Coronary artery (tissue), 2 donors: ENCODE measurements at regions not wholly inside any gene's neighbourhood (a gene's known extent, or its start where the extent isn't known, plus 50 kb on each side); places are given as distances from the start of the nearest gene placed in this dataset.

Experiments used
- DNase-seq: peaks from one replicate; pipeline ENCODE4 v3.0.0-alpha.2; 2017; ENCODE audit warnings: low spot score
- H3K27ac ChIP-seq, 2 donors: fragments of 200-600 bp; sonication (generic); one replicate each; pipeline ENCODE4 v1.5.1; 2016 to 2019
- H3K4me3 ChIP-seq: fragments of 200-600 bp; sonication (generic); 2 replicates; pipeline ENCODE4 v1.5.1; 2016; ENCODE audit warnings: mild to moderate bottlenecking, moderate library complexity
- CTCF ChIP-seq: fragments of 200-600 bp; sonication (generic); IDR thresholded peaks from one replicate; pipeline ENCODE4 v1.5.1; 2019; ENCODE audit warnings: antibody characterized with exemption

DNA sequence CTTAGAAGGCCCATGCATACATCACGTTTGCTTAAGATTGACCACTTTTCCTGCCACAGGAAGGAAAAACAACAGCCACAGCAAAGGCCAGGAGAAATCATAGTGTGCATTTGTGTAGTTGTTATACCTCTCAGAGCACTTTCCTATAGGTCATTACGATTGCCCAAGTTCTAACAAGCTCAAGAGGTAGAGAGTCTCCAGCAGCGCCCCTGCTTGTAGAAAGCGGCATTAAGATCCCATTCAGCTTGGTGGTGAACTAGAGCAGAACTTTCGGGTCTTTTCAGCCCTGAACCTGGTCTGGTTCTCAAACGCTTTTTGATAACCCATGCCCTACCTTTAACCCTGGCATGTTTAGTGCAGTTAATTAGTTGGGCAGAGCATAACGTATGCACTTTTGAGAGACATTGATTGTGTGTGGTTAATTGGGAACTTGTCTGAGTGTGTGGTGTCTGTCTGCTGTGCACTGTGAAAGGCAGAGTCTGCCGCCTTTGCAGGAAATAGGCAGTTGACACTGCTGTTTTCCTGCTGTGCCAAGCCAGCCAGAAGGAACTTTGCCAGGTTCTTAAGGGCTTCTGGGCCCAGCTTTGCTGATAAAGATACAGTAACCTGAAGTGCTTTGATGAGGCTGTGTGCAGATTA, 109.9 kb upstream of the CLMP start:
- no peak overlapping the region for H3K27ac ChIP-seq
- no peak overlapping the region for H3K4me3 ChIP-seq
- no peak for DNase-seq
- no peak for TF ChIP-seq CTCF

DNA sequence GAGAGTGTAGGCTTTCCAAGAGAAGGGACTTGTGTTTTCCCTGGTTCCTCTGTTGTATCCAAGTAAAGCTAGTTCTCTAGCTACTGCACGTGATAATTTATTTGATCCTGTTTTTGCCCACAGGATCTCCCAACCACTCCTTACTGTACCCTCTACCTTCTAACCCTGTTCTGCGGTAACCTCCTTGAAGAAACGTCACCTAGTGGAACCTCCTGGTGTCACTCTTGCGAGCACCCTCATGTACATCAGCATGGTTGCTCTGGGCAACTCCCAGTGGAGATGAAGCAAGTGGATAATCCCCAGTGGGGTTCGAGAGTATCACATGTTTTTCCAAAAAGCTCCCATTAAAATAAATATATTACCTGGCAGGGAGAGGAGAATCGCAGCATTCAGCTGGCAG, 108.9 kb upstream of the CLMP start:
- no peak overlapping the region for H3K27ac ChIP-seq
- no peak for TF ChIP-seq CTCF
- H3K4me3 ChIP-seq = no peak overlapping the region
- no peak for DNase-seq

- DNase-seq = no peak
- Histone ChIP-seq H3K27ac (no peak overlapping the region), H3K4me3 (no peak overlapping the region)
- no peak for TF ChIP-seq CTCF
These were observed 107.7 kb upstream of the CLMP start for GRCh38 chr11:123302751-123303195.

- peak overlapping the region; percentile 71 for H3K4me3 ChIP-seq
- H3K27ac ChIP-seq = no peak overlapping the region
- DNase-seq = no peak
- peak; percentile 80 for TF ChIP-seq CTCF
These were observed 106.8 kb upstream of the CLMP start for GRCh38 chr11:123301696-123302400.

DNA sequence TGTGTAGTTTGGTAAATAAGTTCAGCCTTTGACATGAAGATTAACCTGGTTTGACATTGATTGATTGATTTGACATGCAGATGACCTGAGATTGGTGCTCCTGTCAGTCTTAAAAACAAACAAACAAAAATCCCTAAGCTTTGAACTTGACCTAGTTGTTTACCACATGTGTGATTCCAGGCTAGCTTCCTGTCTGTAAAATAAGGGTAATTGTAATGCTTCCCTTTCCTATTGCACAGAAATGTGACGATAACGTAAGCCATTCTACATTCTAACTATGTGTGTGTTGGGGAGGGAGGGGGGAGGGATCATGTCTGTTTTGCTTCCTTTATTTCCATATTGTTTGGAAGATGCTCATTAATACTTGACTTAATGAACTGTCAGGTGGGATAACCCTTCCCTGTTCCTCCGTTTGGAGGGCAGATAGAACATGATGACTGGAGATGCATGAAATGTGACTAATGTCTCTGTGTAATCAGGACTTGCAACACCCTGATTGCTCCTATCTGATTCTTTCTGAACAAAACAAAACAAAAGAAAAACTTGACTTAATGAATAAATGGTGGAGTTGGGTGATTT, 106.1 kb upstream of the CLMP start:
- no peak for DNase-seq
- Histone ChIP-seq H3K27ac (no peak overlapping the region), H3K4me3 (peak overlapping the region; percentile 71)
- no peak for TF ChIP-seq CTCF

GRCh38 chr11:123299721-123300120, 104.7 kb upstream of the CLMP start:
- no peak for DNase-seq
- H3K4me3 ChIP-seq = no peak overlapping the region
- no peak overlapping the region for H3K27ac ChIP-seq
- no peak for TF ChIP-seq CTCF
